ENCODE measurements at regions not wholly inside any gene's neighbourhood (a gene's known extent, or its start where the extent isn't known, plus 50 kb on each side); places are given as distances from the start of the nearest gene placed in this dataset.
"Not testable (repeated sequence)": the region's sequence is repeated elsewhere in the genome, so short reads cannot be mapped to it uniquely, and the experiment has no call there.

DNA sequence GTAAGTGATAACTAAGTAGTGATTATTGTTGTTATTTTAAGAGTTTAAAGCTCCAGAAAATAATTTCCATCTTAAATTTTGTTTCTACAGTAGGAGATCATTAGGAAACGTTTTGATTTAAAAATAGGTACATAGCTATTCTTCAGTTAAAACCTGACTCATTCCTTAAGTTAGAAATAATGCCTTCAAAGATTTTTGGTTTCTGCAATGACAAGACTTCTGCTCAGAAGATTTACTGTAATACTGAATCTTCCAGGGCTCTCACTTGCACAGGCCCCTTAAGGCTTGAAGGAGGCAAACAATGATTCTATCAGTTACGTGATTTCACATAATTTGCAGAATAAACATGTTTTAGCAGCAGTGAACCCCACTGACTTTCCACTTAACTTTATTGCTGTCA lies 333.7 kb downstream of the RAD51AP2 start:
- DNase-seq: no peak

DNA sequence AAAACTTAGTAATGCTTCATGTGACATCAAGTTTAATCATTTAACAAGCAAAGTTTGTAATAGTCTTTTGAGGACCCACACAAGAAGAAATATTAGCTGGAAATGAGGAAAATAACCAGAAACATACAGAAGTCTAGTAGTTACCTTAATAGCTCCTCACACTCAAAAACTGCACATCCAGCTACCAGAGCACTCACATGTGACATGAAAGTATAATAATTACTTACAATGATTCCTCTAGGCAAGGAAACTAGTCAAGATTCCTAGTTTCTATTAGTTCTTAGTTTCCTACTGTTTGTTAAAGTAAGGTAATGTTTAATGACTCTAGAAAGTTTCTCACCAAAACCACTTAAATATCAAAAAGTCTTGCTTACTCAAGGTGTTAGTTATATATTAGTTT lies 335.8 kb downstream of the RAD51AP2 start:
- DNase-seq: no peak

DNA sequence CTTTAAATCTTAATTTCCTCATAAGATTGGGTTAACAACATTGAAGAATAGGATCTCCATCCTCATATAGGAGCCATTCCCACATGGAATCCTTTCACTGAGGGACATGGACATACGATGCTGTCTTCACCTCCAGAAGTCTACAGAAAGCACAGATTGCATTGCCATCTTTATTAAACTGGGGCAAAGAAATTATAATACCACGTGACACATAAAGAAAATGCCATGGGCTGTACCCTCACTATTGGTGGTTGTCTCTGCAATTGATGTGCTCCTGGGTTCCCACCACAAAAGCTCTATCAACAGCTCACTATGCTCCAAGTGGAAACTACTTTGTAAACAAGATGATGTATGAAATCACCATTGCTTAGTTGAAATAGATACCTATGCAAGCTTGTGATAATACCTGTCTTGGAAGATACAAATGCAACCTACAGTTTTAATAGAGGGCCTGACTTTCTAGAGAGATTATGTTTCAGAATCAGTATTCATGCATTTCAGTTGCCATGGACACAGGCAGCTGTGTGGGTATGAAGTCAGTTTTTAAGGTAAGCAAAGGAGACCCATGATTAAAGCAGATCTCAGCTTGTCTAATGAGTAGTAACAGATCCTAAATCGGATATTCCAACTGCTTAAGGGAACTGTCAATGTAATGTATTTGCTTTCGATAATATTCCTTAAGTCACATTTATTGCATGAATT lies 337.0 kb downstream of the RAD51AP2 start:
- no peak for DNase-seq

DNA sequence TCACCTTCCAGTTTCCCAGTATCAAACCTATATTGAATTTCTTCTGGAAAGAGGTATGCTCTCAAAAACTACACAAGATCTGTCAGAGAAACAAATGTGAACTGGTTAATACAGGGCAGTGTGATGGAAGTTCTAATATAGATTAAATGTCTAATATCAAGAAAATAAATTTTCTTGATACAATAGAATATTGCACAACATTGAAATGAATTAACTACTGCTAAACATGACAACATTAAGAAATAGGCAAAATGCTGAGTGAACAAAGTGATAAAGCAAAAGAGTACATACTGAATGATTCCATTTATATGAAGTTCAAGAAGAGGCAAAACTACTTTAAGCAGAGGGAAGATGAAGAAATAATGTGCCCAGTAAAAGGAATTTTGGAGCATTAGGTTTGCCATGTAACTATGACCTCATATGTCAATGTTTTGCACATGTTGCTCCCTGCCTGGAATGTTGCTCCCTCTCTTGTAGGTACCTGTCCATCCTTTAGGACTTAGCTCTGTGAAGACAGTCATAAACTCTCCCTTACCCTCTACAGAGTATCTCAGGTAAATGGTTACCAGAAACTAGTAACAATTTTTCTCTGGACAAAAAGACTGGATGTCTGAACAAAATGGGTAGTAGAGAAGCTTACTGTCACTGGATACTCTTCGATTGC lies 339.0 kb downstream of the RAD51AP2 start:
- DNase-seq: no peak

DNA sequence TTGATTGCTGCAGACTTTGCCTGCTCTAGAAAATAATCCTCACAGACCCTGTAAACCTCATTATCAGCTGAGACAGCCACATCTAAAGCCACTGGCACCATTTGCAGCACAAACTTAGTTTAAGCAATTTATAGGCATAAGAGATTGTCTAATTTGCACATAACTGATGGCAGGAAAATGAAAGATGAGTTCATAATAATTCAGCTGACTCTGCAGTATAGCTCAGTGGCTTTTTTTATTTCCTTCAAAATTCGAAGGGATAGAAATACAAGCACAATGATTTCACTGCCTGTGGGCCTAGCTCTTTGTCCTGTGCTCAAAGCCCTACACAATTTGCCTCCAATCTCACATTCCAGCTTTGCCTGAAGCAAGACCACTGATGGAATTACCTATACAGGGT lies 341.2 kb downstream of the RAD51AP2 start:
- DNase-seq: no peak

DNA sequence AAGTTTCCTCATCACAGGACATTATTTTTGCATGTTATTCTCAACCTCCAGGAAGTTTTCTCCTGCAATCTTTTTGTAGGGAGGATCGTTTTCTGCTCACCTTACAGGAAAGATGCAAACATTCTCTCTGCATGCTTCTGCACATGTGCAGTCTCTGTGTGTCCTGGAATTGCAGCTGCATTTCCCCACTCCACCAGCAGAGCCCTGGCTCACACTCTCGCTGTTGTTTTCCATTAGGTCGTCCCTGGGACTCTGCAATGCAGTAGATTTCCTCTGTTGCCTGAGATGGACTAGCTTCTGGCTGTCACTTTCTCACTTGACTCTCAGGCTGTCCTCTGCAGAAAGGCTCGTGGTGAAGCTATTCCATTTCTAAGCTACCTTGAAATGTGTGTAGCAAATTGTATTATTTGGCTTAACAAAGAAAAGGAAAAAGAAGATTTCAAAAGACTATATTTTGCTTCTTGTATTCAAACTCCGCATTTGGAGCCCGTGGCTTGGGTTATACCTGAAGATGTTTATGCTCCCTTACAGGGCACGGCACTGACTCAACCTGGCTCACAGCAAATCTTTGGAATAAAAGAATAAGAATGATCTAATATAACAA lies 346.7 kb downstream of the RAD51AP2 start:
- peak in 2 of 3 donors; percentile 26 to 30 for DNase-seq

DNA sequence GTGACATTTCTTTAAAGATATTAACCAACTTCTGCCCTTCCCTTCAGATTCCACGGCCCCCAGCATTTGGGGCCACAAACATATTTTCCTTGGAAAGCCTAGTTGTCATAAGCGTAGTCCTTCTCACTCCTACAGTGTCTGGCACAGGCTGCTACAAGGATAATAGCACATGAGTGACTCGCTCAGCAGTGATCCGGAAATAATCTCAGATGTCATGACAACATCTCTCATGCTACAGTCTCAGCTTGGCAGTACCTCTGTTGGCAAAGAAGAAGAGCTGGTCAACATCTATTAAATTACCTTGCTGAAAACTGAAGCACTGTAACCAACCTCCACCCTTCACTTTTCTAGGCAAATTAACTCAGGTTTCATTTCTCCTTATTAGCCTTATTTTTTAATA lies 351.7 kb downstream of the RAD51AP2 start:
- no peak for DNase-seq

DNA sequence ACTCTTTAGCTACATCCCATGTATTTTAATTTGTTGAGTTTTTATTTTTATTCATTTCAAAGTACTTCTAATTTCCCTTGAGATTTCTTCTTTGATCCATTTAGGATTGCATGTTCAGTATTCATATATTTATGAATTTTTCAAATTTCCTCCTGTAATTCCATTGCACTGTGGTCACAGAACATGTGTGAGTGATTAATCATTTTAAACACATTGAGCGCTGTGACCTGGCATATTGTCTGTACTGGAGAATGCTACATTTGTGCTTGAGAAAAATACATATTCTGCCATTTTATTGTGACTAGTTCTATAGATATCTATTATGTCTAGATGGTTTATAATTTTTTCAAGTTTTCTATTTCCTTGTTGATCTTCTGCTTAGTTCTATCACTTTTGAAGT lies 353.7 kb downstream of the RAD51AP2 start:
- no peak for DNase-seq

DNA sequence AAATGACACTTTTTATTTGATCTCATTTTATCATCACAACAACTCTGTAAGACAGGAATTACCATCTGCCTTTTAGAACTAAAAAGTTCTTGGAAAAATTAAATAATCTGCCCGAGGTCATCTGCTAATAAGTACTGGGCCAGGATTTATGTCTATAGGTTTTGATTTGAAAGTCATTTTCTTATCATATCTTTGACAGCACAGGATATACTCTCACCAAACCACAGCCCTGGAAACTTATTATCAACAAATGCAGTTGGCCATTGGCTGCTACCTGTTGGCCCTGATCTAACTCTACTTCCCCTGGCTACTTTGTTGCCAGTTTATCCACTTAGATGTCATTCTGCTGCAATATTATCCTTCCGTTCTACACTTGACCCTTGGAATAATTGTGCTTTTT lies 354.6 kb downstream of the RAD51AP2 start:
- DNase-seq: no peak

DNA sequence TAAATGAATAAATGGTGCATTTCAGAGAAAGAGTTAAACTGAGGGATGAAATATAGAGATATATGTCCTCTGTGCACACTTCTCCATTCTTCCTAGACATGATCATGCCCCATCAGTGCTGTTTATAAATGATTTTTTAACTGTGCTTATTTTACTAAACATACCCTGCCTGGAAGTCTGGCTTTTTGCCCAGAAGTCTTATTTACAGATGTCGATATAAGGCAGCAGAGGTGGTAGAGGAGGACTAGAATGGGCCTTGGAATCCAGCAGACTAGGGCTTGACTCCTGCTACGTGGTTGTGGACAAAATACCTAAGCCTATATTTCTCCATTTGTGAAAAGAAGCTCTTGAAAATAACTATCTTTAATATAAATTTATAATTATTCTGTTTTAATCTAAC lies 355.5 kb downstream of the RAD51AP2 start:
- no peak for DNase-seq

DNA sequence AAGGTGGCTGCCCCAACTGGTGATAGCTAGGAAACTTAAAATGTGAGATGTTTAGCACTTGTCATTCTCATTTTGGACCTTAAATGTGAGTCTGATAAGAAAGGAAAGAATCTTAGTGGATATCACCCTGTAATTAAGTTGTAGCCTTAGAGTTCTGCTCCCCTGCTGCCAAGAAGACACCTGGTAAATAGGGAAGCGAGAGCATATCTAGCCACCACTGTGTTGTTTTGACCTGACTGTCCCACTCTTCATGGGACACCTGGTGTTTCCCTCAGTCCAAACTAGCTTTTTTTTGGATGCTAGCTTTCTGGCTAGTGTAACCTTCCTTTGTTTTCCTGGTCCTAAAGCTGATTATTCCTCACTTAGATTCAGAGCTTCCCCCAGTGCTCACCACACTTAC lies 357.6 kb downstream of the RAD51AP2 start:
- DNase-seq: no peak

DNA sequence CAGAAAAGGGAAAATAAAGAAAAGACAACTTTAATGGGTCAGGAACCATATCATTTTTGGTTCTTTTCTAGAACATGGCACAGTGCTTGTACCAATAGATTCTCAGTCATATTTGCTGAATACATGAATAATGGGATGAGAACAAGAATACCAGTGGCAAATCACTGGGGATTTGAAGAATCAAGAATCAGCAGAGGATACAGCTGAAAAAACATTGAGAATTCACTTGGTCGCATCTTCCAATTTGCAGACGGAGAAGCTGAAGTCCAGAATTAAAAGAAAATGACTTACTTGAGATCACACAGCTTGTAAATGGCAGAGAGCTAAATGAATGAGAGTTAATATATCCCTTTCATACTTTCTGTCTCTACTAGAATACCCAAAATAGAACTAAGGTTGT lies 362.2 kb downstream of the RAD51AP2 start:
- no peak for DNase-seq

DNA sequence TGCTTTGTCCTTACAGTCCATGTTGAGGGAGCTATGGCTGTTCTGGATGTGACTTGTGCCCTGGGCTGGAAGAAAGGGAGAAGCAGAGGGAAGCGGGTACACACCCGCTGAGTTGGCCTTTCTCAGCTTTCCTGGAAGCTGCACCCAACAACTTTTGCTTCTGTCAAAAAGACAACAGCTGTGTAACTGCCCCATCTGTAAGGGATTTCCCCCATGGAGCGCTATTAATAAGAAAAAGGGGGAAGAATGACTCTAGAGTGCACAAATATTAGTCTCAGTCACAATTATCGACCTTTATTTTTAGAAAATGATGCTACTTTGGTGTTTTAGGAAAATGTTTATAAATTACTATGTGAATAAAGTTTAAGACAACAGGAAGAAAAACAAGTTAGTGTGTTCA lies 368.3 kb downstream of the RAD51AP2 start:
- DNase-seq: peak in 1 of 3 donors; percentile 3

DNA sequence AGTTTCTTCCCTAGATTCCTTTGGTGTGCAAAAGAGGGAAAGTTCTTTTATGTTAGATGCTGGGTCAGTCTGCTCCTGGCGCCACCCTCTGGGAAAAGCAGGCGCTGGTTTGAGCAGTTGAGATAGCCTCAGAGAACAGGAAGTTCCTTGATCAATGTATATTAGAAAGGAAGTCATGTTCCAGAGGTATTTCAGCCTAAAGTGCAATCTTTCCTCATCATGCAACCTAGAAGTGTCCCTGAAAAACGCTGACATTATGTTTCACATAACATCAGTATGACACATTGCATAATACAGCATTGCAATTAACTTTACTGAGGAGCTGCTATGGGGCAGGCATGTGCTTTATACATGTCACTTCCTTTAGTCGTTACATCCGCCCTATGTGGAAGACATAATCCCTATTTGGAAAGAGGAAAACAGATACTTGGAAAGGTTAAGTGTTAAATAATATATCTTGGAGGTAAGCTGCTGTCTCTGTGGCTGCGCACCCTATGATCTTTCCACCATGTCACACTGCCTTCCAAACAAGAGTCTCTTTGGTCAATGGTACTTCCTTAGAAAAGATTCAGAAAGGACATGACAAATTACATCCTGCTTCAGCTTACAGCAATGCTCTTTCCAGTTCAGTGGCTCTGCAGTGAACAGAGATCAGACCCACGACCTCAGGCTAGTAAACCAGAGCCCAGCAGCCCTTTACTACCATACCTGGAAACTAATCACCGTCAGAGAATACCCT lies 369.7 kb downstream of the RAD51AP2 start:
- peak; percentile 32 to 47 (median 40) for DNase-seq

DNA sequence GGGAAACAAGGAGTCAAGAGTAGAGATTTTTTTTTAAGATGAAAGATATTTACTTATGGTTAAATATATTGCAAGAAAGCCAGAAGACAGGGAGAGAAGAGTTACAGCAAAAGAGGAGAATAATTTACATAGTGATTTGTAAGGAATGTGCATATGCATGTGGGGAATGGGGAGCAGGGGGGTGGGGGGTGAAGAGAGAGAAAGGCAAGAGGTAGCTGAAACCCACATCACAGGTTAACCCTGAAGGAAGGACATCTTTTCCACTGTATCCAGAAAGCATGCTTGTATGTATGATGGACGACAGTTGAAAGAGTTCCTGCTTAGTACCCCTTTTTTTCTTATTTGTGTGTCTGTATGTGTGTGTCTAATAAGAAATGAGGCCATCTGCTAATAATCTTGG lies 371.9 kb downstream of the RAD51AP2 start:
- DNase-seq: no peak

DNA sequence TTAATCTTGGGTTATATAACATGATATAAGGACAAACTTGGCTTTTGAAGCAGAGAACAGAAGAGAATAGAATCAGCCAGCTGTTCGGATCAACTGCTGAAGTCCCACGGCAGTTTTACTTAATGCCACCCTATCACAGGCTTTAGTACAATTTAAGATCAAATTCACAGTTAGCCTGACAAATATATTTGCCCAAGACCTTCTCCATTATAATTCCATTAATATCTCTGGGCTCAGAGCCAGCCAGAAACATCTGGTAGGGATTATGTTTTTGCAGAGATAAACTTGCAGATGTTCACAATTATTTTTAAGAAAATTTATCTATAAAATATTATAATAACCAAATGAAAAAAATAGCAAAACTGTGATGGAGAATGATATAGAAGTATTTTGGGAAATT lies 381.4 kb downstream of the RAD51AP2 start:
- DNase-seq: no peak

DNA sequence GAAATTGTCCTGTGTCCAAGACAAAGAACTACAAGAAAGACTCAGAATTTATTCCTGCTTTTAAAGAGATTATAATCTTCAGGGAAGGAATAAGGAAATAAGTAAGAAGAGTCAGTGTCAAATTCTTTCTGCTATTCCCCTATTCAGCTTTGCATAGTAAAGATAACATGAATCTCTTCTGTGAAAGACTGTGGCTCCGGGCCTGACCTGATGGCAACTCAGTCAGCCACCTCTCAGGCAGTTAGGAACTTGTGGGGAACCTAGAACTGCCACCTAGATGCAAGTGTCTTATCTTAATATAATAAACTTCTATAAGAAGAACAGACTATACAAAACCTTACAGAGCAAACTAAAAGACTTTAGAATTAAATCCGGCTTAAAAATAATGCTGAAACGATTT lies 382.0 kb downstream of the RAD51AP2 start:
- DNase-seq: no peak

DNA sequence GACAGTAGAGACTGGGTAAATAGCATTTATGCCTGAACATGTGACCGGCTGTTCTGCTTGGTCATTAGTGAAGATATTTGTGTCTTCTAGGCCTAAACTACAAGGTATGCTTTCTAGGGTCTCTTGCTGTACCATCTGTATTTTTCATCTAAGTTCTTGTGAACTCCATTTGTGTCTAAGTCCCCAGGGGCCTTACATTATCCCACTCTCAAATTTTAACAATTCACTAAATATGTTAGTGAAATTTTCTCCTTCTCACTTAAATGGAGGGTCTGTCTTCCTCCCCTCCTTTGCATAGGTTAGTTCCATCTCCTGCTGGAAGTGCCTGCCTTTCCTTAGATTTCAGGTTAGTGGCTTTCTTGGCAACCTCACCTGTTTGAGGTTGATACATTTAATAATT lies 382.6 kb downstream of the RAD51AP2 start:
- no peak for DNase-seq

DNA sequence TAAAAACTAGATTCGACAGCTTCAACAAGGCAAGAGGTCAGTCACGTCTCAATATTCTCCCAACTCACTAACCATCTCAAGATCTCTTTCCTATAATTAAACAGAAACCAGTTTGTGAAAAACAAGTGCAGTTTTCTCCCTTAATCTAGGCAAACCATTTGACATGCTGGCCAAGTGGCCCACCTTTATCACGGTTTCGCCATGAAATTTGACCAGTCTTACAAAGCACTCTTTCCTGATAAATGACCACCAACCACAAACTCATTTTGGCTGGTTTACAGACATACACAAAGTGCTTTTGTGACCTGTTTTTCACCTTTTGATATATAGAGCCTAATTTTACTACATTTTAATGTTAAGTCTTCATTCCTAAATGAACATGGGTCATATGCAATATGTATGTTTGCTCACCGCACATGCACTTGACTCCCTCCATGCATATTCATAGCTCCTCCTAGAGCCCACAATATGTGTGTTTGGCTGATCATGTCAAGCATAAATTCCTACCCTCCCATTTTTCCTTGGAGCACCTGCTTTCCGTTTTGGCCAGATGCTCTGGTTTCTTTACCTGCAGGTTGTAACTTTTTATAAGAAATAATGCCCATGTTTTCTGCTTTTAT lies 385.1 kb downstream of the RAD51AP2 start:
- no peak for DNase-seq

DNA sequence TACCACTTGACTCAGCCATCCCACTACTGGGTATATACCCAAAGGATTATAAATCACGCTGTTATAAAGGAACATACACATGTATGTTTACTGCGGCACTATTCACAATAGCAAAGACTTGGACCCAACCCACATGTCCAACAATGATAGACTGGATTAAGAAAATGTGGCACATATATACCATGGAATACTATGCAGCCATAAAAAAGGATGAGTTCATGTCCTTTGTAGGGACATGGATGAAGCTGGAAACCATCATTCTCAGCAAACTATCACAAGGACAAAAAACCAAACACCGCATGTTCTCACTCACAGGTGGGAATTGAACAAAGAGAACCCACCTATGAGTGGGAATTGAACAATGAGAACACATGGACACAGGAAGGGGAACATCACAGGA lies 387.6 kb downstream of the RAD51AP2 start:
- DNase-seq: not testable (repeated sequence)

DNA sequence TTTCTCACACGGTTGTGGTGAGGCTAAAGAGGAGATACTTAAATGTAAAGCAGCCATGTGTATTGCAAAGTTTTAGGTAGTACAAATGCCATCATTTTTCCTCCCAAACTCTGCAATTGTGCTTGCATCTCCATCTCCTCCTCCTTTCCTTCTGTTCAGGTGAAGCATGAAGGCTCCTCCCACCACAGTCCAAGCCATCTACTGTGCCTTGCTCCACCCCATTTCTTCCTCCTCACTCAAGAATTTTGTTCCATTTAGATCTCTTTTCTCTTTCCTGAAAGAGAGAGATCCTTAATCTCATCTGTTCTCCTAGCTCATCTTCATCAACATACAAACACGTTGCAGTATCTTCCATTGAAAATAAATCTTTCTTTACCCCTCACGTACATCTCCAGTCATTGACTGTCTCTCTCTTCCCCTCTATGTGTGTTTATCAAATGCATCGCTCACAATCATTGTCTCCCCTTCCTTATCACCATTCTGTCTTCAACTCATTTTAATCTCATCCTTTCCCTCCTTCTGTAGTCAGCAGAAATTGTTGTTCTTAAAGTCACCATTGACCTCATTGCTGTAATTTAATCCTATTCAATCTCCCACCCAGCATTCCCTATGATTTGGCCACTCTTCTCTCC lies 392.1 kb downstream of the RAD51AP2 start:
- no peak for DNase-seq

DNA sequence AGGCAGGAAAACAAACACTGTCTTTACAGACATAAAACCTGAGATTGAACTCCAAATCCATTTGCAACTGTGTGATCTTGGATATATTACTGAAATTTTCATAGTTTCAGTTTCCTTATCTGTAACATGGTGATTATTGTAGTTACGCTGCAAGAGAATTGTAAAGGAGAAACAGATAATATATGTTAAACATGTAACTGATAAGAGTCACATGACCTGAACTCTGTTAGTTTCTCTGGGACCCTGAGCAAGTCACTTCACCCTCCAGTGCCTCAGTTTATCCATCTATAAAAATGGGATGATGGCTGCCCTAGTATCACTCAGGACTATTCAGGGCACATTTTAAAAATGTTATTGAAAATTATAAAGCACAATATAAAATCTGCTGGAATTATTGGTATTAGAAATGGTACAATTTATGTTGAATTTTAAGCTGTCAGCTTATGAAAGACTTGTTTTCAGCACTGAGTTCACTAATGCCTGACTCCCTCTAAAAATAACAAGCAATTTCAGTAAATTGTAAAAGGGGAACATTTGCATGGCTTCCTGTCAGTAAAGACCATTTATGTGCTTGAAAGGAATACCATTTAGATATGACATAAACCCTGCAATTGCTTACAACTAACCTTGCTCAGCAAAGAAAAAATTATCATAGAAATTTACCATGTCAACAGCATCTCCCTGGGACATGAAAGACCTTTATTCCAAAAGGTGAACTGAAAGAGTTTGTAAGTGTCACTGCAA lies 393.5 kb downstream of the RAD51AP2 start:
- no peak for DNase-seq
